ENCODE measurements at regions not wholly inside any gene's neighbourhood (a gene's known extent, or its start where the extent isn't known, plus 50 kb on each side); places are given as distances from the start of the nearest gene placed in this dataset.

GRCh38 chr7:86947929-86948328, 111.5 kb downstream of the ELAPOR2 start:
- peak; percentile 31 for DNase-seq (ENCODE audit: low read depth)

GRCh38 chr7:86943447-86943846, 116.0 kb downstream of the ELAPOR2 start:
- DNase-seq (ENCODE audit: low read depth), result no peak

- DNase-seq (ENCODE audit: low read depth), result no peak
Observed at GRCh38 chr7:86942995-86943394, 116.5 kb downstream of the ELAPOR2 start.

GRCh38 chr7:86942081-86942480, 117.4 kb downstream of the ELAPOR2 start:
- no peak for DNase-seq (ENCODE audit: low read depth)

- peak; percentile 43 for DNase-seq (ENCODE audit: low read depth)
Observed at GRCh38 chr7:86939197-86939814, 120.1 kb downstream of the ELAPOR2 start.

GRCh38 chr7:86937363-86937878, 122.0 kb downstream of the ELAPOR2 start:
- no peak for DNase-seq (ENCODE audit: low read depth)

GRCh38 chr7:86933295-86933845, 126.1 kb downstream of the ELAPOR2 start:
- DNase-seq (ENCODE audit: low read depth), result no peak

GRCh38 chr7:86932038-86932512, 127.4 kb downstream of the ELAPOR2 start:
- DNase-seq (ENCODE audit: low read depth), result peak; percentile 96

GRCh38 chr7:86931439-86931838, 128.0 kb downstream of the ELAPOR2 start:
- no peak for DNase-seq (ENCODE audit: low read depth)

- no peak for DNase-seq (ENCODE audit: low read depth)
Observed at GRCh38 chr7:86930554-86931307, 128.7 kb downstream of the ELAPOR2 start.

- no peak for DNase-seq (ENCODE audit: low read depth)
Observed at GRCh38 chr7:86929293-86930109, 130.0 kb downstream of the ELAPOR2 start.

GRCh38 chr7:86928308-86928707, 131.1 kb downstream of the ELAPOR2 start:
- DNase-seq (ENCODE audit: low read depth), result no peak

GRCh38 chr7:86926732-86927131, 132.7 kb downstream of the ELAPOR2 start:
- DNase-seq (ENCODE audit: low read depth), result peak; percentile 51

GRCh38 chr7:86925221-86925620, 134.2 kb downstream of the ELAPOR2 start:
- no peak for DNase-seq (ENCODE audit: low read depth)

- DNase-seq (ENCODE audit: low read depth), result no peak
Observed at GRCh38 chr7:86923527-86923926, 135.9 kb downstream of the ELAPOR2 start.

- DNase-seq (ENCODE audit: low read depth), result no peak
Observed at GRCh38 chr7:86920154-86920553, 139.3 kb downstream of the ELAPOR2 start.

- no peak for DNase-seq (ENCODE audit: low read depth)
Observed at GRCh38 chr7:86918245-86918644, 141.2 kb downstream of the ELAPOR2 start.

- DNase-seq (ENCODE audit: low read depth), result no peak
Observed at GRCh38 chr7:86916277-86916825, 143.1 kb downstream of the ELAPOR2 start.

- DNase-seq (ENCODE audit: low read depth), result peak; percentile 14
Observed at GRCh38 chr7:86914551-86914950, 144.9 kb downstream of the ELAPOR2 start.

Data from HS-5 (cell line).